ENCODE measurements at regions not wholly inside any gene's neighbourhood (a gene's known extent, or its start where the extent isn't known, plus 50 kb on each side); places are given as distances from the start of the nearest gene placed in this dataset.

GRCh38 chr9:75391497-75391896 is 303.2 kb downstream of the OSTF1 start:
- ChIA-PET POLR2A (no interaction called here), RAD21 (ENCODE audit: low non-redundant PET in 1 of 2, low total read pairs in 2 of 2, uncharacterized antibody in 2 of 2, unreplicated experiment in 2 of 2) (no interaction called here), CTCF (no interaction called here)
- Histone ChIP-seq H3K27me3 (ENCODE audit: insufficient read depth, low read length) (peaks cover 8% of the 10 kb centered on the region; the same call in 1 of the 2 replicates), H3K79me2 (ENCODE audit: insufficient read depth, low read length) (no peaks in the 10 kb centered on the region), H3K9me2 (ENCODE audit: insufficient read depth) (no peaks in the 10 kb centered on the region), H2AFZ (ENCODE audit: low read depth, low read length, poor library complexity, severe bottlenecking) (no peak overlapping the region), H3K36me3 (ENCODE audit: control insufficient read depth in 1 of 2, insufficient read depth in 2 of 2, low read length in 2 of 2) (no peaks in the 10 kb centered on the region), H3K27ac (ENCODE audit: low read depth, low read length) (no peak overlapping the region), H3K4me2 (ENCODE audit: low read length) (no peak overlapping the region), H3K9me3 (ENCODE audit: control insufficient read depth in 1 of 2, insufficient read depth in 1 of 2, low read depth in 1 of 2, low read length in 2 of 2) (no peaks in the 10 kb centered on the region), H3K9ac (ENCODE audit: low read length) (no peak overlapping the region), H3K4me1 (ENCODE audit: control insufficient read depth in 1 of 2, insufficient read depth in 2 of 2, low read length in 2 of 2) (no peaks in the 10 kb centered on the region), H4K20me1 (ENCODE audit: insufficient read depth) (no peaks in the 10 kb centered on the region), H3K4me3 (replicated peaks in 1 of 2; ENCODE audit: low read depth in 1 of 2, low read length in 2 of 2) (no peak overlapping the region)
- no peak for DNase-seq (ENCODE audit: low read depth, low spot score)
- no peak for ATAC-seq
- intact Hi-C loops (cut with micrococcal nuclease) = no loop called here
- no TSS peak for BruUV-seq (replicated peaks)
- TF ChIP-seq SRF (IDR thresholded peaks at IDR 0.05; ENCODE audit: low read depth) = no peak
- TF ChIP-seq ZFX (IDR thresholded peaks at IDR 0.05) = no peak
- no peak for TF ChIP-seq RAD21 (IDR thresholded peaks at IDR 0.05; ENCODE audit: low read depth)
- no peak for TF ChIP-seq POLR2AphosphoS5 (IDR thresholded peaks at IDR 0.05; ENCODE audit: low read depth, low read length)
- no peak for TF ChIP-seq JUND (IDR thresholded peaks at IDR 0.05)
- no peak for TF ChIP-seq ZNF274 (IDR thresholded peaks at IDR 0.05; ENCODE audit: low read depth, low read length)
- no peak for TF ChIP-seq CBX3 (IDR thresholded peaks at IDR 0.05; ENCODE audit: low read depth)
- TF ChIP-seq EZH2 (IDR thresholded peaks at IDR 0.05) = no peak
- no peak for TF ChIP-seq EZH2phosphoT487 (IDR thresholded peaks at IDR 0.05; ENCODE audit: borderline replicate concordance)
- TF ChIP-seq CTCF (IDR thresholded peaks at IDR 0.05 in 2 of 3, conservative IDR thresholded peaks at IDR 0.05 in 1 of 3; ENCODE audit: borderline replicate concordance in 1 of 3, insufficient read depth in 1 of 3, low read depth in 2 of 3, low read length in 2 of 3) = no peak
- TF ChIP-seq ZBTB33 (IDR thresholded peaks at IDR 0.05; ENCODE audit: extremely low read depth, insufficient replicate concordance, low read length) = no peak
- TF ChIP-seq POLR2A (IDR thresholded peaks at IDR 0.05; ENCODE audit: borderline replicate concordance, extremely low read depth, insufficient read depth, insufficient read length) = no peak
- TF ChIP-seq MAX (IDR thresholded peaks at IDR 0.05) = no peak
- no peak for TF ChIP-seq YY1 (IDR thresholded peaks at IDR 0.05; ENCODE audit: extremely low read depth, insufficient replicate concordance, low read depth, low read length)
- no peak for TF ChIP-seq CEBPB (IDR thresholded peaks at IDR 0.05; ENCODE audit: low read depth)
- no peak for TF ChIP-seq FOSL1 (IDR thresholded peaks at IDR 0.05; ENCODE audit: low read depth)
- TF ChIP-seq REST (IDR thresholded peaks at IDR 0.05; ENCODE audit: low read depth) = no peak
